ENCODE measurements at regions not wholly inside any gene's neighbourhood (a gene's known extent, or its start where the extent isn't known, plus 50 kb on each side); places are given as distances from the start of the nearest gene placed in this dataset.

DNA sequence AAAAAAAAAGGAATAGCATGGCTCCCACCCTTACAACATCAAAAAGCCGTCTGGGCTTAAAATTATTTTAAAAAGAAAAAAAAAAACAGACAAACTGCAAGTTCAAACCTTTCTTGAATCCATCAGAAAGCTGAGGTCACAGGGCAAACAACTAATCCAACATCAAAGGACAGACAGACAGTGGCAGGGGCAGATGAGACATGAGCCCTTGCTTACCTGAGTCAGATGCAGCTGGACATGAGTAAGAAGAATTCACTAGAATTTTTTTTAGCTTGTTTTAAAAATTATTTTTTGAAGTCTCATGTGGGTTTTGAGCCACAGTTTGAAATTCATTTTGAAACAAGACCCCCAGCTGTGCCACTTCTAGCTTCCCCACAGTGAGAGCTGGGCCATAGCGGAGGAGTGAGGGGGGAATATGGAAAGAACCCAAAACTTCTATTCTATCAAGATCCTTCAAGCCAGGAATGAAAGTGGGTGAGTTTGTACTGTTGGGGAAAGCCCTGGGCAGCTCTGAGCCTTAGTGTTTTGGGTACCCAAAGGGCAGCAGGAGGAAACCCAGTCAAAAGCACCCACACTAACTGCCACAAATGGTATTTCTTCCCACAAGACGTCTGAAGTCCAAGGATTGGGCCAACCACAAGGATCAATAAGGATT lies 111.4 kb downstream of the ATXN3L start:
- ATAC-seq (ENCODE audit: low read depth in 2 of 2) (no peak), DNase-seq (no peak)
- no peak overlapping the region for H3K4me3 Mint-ChIP-seq
- H3K27ac Mint-ChIP-seq: no peak overlapping the region
- Histone ChIP-seq H3K4me3 (ENCODE audit: low read depth, low read length) (no peak overlapping the region), H3K27me3 (ENCODE audit: control insufficient read depth, insufficient read depth, low read length) (no peaks in the 10 kb centered on the region), H3K27ac (ENCODE audit: insufficient read depth, low read length, poor library complexity, severe bottlenecking) (no peak overlapping the region), H3K9me3 (ENCODE audit: control insufficient read depth in 2 of 2, low read length in 2 of 2) (no peaks in the 10 kb centered on the region), H3K4me1 (ENCODE audit: control insufficient read depth, insufficient read depth, low read length, poor library complexity, severe bottlenecking) (no peaks in the 10 kb centered on the region), H3K36me3 (ENCODE audit: control insufficient read depth, insufficient read depth, low read length) (no peaks in the 10 kb centered on the region)
- H3K9me3 Mint-ChIP-seq: peaks cover 0 to 1% (median 0%) of the 10 kb centered on the region in 7 donors
- no peaks in the 10 kb centered on the region for H3K36me3 Mint-ChIP-seq
- H3K4me1 Mint-ChIP-seq: peaks cover 0 to 2% (median 0%) of the 10 kb centered on the region in 4 donors
- peaks cover 4% of the 10 kb centered on the region for H3K27me3 Mint-ChIP-seq

DNA sequence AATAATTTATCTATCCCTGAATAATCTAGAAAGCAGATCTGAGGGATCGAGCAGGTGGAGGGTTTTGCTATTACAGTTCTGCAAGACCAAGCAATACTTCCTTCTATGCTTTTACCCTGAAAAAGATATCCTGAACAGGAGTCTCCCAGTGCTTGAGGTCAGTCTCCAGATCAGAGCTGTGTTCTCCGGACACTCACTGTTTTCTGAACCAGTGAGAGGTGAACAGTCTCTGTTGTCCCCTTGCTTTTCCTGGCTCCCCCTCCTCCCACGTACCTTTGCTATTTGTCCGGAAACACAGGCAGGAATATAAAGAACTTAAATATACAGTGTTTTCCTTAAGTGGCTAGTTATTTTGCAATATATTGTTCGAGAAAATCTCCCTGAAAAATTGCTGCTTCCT lies 116.6 kb downstream of the ATXN3L start:
- H3K4me3 ChIP-seq (ENCODE audit: low read depth, low read length): no peak overlapping the region
- Mint-ChIP-seq H3K4me3 (no peak overlapping the region), H3K36me3 (no peaks in the 10 kb centered on the region), H3K27ac (no peak overlapping the region), H3K27me3 (no peaks in the 10 kb centered on the region), H3K9me3 (peaks cover 0 to 1% (median 0%) of the 10 kb centered on the region in 7 donors), H3K4me1 (no peaks in the 10 kb centered on the region)
- no peaks in the 10 kb centered on the region for H3K27me3 ChIP-seq (ENCODE audit: control insufficient read depth, insufficient read depth, low read length)
- H3K36me3 ChIP-seq (ENCODE audit: control insufficient read depth, insufficient read depth, low read length): no peaks in the 10 kb centered on the region
- H3K9me3 ChIP-seq (ENCODE audit: control insufficient read depth in 2 of 2, low read length in 2 of 2): no peaks in the 10 kb centered on the region
- DNase-seq (no peak), ATAC-seq (ENCODE audit: low read depth in 2 of 2) (no peak)
- no peak overlapping the region for H3K27ac ChIP-seq (ENCODE audit: insufficient read depth, low read length, poor library complexity, severe bottlenecking)
- no peaks in the 10 kb centered on the region for H3K4me1 ChIP-seq (ENCODE audit: control insufficient read depth, insufficient read depth, low read length, poor library complexity, severe bottlenecking)

DNA sequence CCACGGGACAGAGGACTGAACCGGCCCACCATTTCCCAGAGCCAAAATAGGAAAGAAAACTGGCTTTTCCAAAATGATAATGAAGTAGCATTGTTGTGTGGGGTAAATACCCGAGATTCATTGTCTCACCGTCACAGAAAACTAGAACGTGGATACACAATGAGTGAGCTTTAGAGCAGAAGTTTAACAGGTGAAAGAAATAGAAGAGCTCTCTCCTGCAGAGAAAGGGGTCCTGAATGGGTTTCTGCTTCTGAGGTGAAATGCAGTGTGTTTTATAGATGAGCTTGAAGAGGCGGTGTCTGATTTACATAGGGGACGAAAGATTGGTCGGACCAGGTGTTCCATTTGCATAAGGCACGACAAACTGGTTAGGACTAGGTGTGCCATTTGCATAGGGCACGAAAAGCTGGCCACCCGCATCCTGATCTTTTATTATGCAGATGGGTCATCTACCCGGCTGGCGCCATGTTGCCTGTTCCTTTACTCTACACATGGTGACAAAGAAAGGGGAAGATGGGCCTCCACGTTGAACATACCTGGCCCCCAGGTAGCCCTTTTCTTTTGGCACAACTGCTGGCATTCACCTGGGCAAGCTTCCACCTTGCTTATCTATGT lies 118.1 kb downstream of the ATXN3L start:
- H3K36me3 Mint-ChIP-seq: no peaks in the 10 kb centered on the region
- peaks cover 0 to 1% (median 0%) of the 10 kb centered on the region in 7 donors for H3K9me3 Mint-ChIP-seq
- Histone ChIP-seq H3K9me3 (ENCODE audit: control insufficient read depth in 2 of 2, low read length in 2 of 2) (no peaks in the 10 kb centered on the region), H3K36me3 (ENCODE audit: control insufficient read depth, insufficient read depth, low read length) (no peaks in the 10 kb centered on the region), H3K27ac (ENCODE audit: insufficient read depth, low read length, poor library complexity, severe bottlenecking) (no peak overlapping the region), H3K27me3 (ENCODE audit: control insufficient read depth, insufficient read depth, low read length) (no peaks in the 10 kb centered on the region), H3K4me1 (ENCODE audit: control insufficient read depth, insufficient read depth, low read length, poor library complexity, severe bottlenecking) (no peaks in the 10 kb centered on the region), H3K4me3 (ENCODE audit: low read depth, low read length) (no peak overlapping the region)
- DNase-seq: no peak
- no peaks in the 10 kb centered on the region for H3K27me3 Mint-ChIP-seq
- no peak overlapping the region for H3K4me3 Mint-ChIP-seq
- no peak for ATAC-seq (ENCODE audit: low read depth in 2 of 2)
- peaks cover 0 to 5% (median 0%) of the 10 kb centered on the region in 4 donors for H3K4me1 Mint-ChIP-seq
- H3K27ac Mint-ChIP-seq: no peak overlapping the region

DNA sequence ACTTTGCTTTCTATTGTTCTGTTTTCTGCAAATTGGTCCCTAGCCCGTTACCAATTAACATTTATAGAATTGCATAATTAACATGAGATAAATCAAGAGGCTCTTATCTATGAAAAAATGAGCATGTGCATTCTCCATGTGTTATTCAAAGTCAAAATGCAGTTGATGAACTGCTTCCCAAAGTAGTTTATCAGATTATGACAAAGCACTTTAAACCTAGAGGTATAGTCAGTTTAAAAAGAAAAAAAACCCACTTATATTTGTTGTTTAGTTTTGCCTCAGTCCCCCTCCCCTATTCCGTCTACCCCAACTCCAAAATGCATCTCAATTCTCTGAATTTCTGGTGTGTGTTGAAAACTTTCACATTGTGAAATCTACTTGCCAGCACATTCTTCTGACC lies 119.5 kb downstream of the ATXN3L start:
- Histone ChIP-seq H3K9me3 (ENCODE audit: control insufficient read depth in 2 of 2, low read length in 2 of 2) (no peaks in the 10 kb centered on the region), H3K4me1 (ENCODE audit: control insufficient read depth, insufficient read depth, low read length, poor library complexity, severe bottlenecking) (no peaks in the 10 kb centered on the region), H3K27ac (ENCODE audit: insufficient read depth, low read length, poor library complexity, severe bottlenecking) (no peak overlapping the region), H3K36me3 (ENCODE audit: control insufficient read depth, insufficient read depth, low read length) (no peaks in the 10 kb centered on the region), H3K27me3 (ENCODE audit: control insufficient read depth, insufficient read depth, low read length) (no peaks in the 10 kb centered on the region), H3K4me3 (ENCODE audit: low read depth, low read length) (no peak overlapping the region)
- H3K4me3 Mint-ChIP-seq: no peak overlapping the region
- no peaks in the 10 kb centered on the region for H3K27me3 Mint-ChIP-seq
- DNase-seq (no peak), ATAC-seq (ENCODE audit: low read depth in 2 of 2) (no peak)
- H3K36me3 Mint-ChIP-seq: no peaks in the 10 kb centered on the region
- peaks cover 0 to 1% (median 0%) of the 10 kb centered on the region in 7 donors for H3K9me3 Mint-ChIP-seq
- no peak overlapping the region for H3K27ac Mint-ChIP-seq
- H3K4me1 Mint-ChIP-seq: peaks cover 0 to 5% (median 0%) of the 10 kb centered on the region in 4 donors

DNA sequence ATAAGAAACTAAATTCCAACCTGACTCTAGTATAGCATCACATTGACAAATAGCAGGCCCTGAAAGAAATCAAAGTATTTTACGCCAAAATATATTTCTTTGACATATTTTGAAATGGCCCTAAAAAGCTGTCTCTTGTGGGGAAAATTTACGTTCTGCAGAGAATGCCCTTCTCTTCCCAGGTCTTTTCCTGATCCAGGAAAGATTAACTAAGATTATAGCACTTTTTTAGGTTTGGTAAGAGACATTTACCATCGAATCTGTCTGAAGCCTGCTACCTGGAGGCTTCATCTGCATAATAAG lies 121.1 kb downstream of the ATXN3L start:
- H3K27me3 ChIP-seq (ENCODE audit: control insufficient read depth, insufficient read depth, low read length): no peaks in the 10 kb centered on the region
- Mint-ChIP-seq H3K9me3 (peaks cover 0 to 1% (median 0%) of the 10 kb centered on the region in 7 donors), H3K27me3 (no peaks in the 10 kb centered on the region), H3K27ac (no peak overlapping the region), H3K36me3 (no peaks in the 10 kb centered on the region), H3K4me3 (no peak overlapping the region), H3K4me1 (peaks cover 0 to 9% (median 3%) of the 10 kb centered on the region in 4 donors)
- H3K4me3 ChIP-seq (ENCODE audit: low read depth, low read length): no peak overlapping the region
- DNase-seq: no peak
- H3K36me3 ChIP-seq (ENCODE audit: control insufficient read depth, insufficient read depth, low read length): no peaks in the 10 kb centered on the region
- H3K9me3 ChIP-seq (ENCODE audit: control insufficient read depth in 2 of 2, low read length in 2 of 2): no peaks in the 10 kb centered on the region
- H3K4me1 ChIP-seq (ENCODE audit: control insufficient read depth, insufficient read depth, low read length, poor library complexity, severe bottlenecking): no peaks in the 10 kb centered on the region
- ATAC-seq (ENCODE audit: low read depth in 2 of 2): no peak
- H3K27ac ChIP-seq (ENCODE audit: insufficient read depth, low read length, poor library complexity, severe bottlenecking): no peak overlapping the region

DNA sequence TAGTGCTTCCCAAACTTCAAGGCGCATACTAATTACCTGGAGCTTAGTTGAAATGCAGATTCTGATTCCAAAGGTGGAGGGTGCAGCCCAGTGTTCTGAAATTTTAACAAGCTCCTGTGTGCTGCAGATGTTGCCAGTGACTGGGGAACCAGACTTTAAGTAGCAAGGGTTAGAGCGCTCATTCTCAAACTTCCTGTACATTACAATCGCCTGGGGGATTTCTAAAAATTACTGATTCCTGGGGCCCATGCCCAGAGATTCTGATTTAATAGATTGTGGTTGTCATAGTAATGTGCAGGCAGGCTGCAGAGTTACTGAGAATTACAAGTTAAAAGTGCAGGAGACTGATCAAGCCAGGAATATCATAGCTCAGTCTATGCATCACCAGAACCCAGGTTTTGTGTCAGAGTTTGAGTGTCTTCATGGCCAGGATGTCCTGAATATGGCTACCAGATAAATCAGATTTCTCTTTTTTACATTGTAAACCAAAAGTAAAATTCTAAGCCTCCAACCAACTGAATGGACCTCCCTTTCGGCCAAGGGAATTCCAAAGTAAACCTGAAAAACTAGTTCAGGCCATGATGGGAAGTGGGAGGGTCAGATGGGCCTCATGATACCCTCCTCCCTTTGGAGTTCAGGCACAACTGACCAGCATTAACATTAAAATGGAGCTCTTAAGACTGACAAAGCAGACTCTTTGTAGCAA lies 121.6 kb downstream of the ATXN3L start:
- no peak overlapping the region for H3K27ac Mint-ChIP-seq
- H3K27me3 Mint-ChIP-seq: no peaks in the 10 kb centered on the region
- no peaks in the 10 kb centered on the region for H3K36me3 Mint-ChIP-seq
- Histone ChIP-seq H3K36me3 (ENCODE audit: control insufficient read depth, insufficient read depth, low read length) (no peaks in the 10 kb centered on the region), H3K4me1 (ENCODE audit: control insufficient read depth, insufficient read depth, low read length, poor library complexity, severe bottlenecking) (no peaks in the 10 kb centered on the region), H3K27ac (ENCODE audit: insufficient read depth, low read length, poor library complexity, severe bottlenecking) (no peak overlapping the region), H3K9me3 (ENCODE audit: control insufficient read depth in 2 of 2, low read length in 2 of 2) (no peaks in the 10 kb centered on the region), H3K4me3 (ENCODE audit: low read depth, low read length) (no peak overlapping the region), H3K27me3 (ENCODE audit: control insufficient read depth, insufficient read depth, low read length) (no peaks in the 10 kb centered on the region)
- H3K9me3 Mint-ChIP-seq: peaks cover 0 to 1% (median 0%) of the 10 kb centered on the region in 7 donors
- H3K4me1 Mint-ChIP-seq: peaks cover 0 to 9% (median 3%) of the 10 kb centered on the region in 4 donors
- DNase-seq: no peak
- ATAC-seq (ENCODE audit: low read depth in 2 of 2): no peak
- H3K4me3 Mint-ChIP-seq: no peak overlapping the region

DNA sequence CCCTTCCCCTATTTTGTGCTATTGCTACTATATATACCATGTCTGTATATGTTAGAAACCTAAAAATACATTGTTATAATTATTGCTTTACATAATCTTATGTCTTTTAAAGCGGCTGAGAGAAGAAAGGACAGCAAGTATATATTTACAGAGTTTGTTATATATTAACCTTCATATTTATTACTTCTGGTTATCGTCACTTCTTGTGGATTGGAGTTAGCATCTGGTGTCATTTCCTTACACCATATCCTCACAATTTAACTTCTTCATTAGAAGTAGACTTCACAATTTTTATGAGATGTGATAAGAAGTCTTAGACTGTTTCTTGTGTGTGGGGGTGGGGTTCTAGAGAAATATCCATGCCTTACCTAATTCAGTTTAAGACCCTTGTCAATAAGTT lies 123.1 kb downstream of the ATXN3L start:
- no peak for ATAC-seq (ENCODE audit: low read depth in 2 of 2)
- H3K4me3 ChIP-seq (ENCODE audit: low read depth, low read length): no peak overlapping the region
- Mint-ChIP-seq H3K27me3 (no peaks in the 10 kb centered on the region), H3K36me3 (no peaks in the 10 kb centered on the region), H3K9me3 (peaks cover 0 to 1% (median 0%) of the 10 kb centered on the region in 7 donors), H3K4me1 (peaks cover 0 to 9% (median 3%) of the 10 kb centered on the region in 4 donors), H3K4me3 (no peak overlapping the region), H3K27ac (no peak overlapping the region)
- no peaks in the 10 kb centered on the region for H3K9me3 ChIP-seq (ENCODE audit: control insufficient read depth in 2 of 2, low read length in 2 of 2)
- H3K4me1 ChIP-seq (ENCODE audit: control insufficient read depth, insufficient read depth, low read length, poor library complexity, severe bottlenecking): no peaks in the 10 kb centered on the region
- H3K27ac ChIP-seq (ENCODE audit: insufficient read depth, low read length, poor library complexity, severe bottlenecking): no peak overlapping the region
- H3K36me3 ChIP-seq (ENCODE audit: control insufficient read depth, insufficient read depth, low read length): no peaks in the 10 kb centered on the region
- H3K27me3 ChIP-seq (ENCODE audit: control insufficient read depth, insufficient read depth, low read length): no peaks in the 10 kb centered on the region
- no peak for DNase-seq

Data from CD4-positive, CD25-positive, alpha-beta regulatory T cell (primary cell).